HEK293 (cell line): ENCODE measurements at regions not wholly inside any gene's neighbourhood (a gene's known extent, or its start where the extent isn't known, plus 50 kb on each side); places are given as distances from the start of the nearest gene placed in this dataset.

ENCODE experiments used
- CTCF ChIA-PET: fragments of 350-600 bp; formaldehyde crosslinking; extraction: SDS; loops from one replicate; lab custom pipeline; 2021; ENCODE audit warnings: antibody characterized with exemption; lab: Yijun Ruan, JAX
- POLR2A ChIA-PET: fragments of 300-600 bp; formaldehyde crosslinking; extraction: SDS; loops from one replicate; lab custom pipeline; 2020; ENCODE audit warnings: antibody characterized with exemption, inconsistent platforms; lab: Yijun Ruan, JAX
- H3K27ac ChIP-seq: fragments of 200-500 bp; sonication (Bioruptor generic); 2 replicates; pipeline ENCODE4 v1.5.1; 2014; ENCODE audit warnings: low read depth, low read length, control low read depth, inconsistent platforms; ENCODE audit errors: extremely low read depth
- H3K36me3 ChIP-seq, 2 experiments: fragments of 200-500 bp in 1 of 2; sonication (Bioruptor generic) in 1 of 2; 1 replicate in 1 of 2; 2 replicates in 1 of 2; pipeline ENCODE4 v1.5.1; 2014 to 2017; ENCODE audit warnings: inconsistent platforms in 2 of 2, low read length in 2 of 2; ENCODE audit not compliant: control insufficient read depth in 2 of 2, insufficient read depth in 1 of 2
- H3K4me1 ChIP-seq: fragments of 200-500 bp; sonication (Bioruptor generic); 2 replicates; pipeline ENCODE4 v1.5.1; 2014; ENCODE audit warnings: mild to moderate bottlenecking, low read length, inconsistent platforms; ENCODE audit not compliant: control insufficient read depth, insufficient read depth
- H3K4me3 ChIP-seq: 2 replicates; pipeline ENCODE4 v1.5.1; 2011; ENCODE audit warnings: low read depth, mild to moderate bottlenecking, control low read depth, low read length, moderate library complexity
- H3K9me3 ChIP-seq: fragments of 200-500 bp; sonication (Bioruptor generic); 2 replicates; pipeline ENCODE4 v1.5.1; 2014; ENCODE audit warnings: low read depth, low read length, inconsistent platforms; ENCODE audit not compliant: control insufficient read depth, insufficient read depth
- SALL2 ChIP-seq: fragments of 450-650 bp; formaldehyde crosslinking; IDR thresholded peaks from 2 replicates; pipeline ENCODE4 v1.5.0; 2017; ENCODE audit warnings: missing biosample characterization, mild to moderate bottlenecking, missing genetic modification characterization, borderline replicate concordance
- SETDB1 ChIP-seq: IDR thresholded peaks from one replicate; pipeline ENCODE4 v1.6.1; 2017; ENCODE audit warnings: mild to moderate bottlenecking, low read length, moderate library complexity, mixed read lengths; ENCODE audit not compliant: insufficient read length
- YY1 ChIP-seq: fragments of 450-650 bp; formaldehyde crosslinking; IDR thresholded peaks from 2 replicates; pipeline ENCODE4 v1.5.1; 2018; ENCODE audit warnings: missing biosample characterization, missing genetic modification characterization
- ZEB2 ChIP-seq: fragments of 450-650 bp; formaldehyde crosslinking; IDR thresholded peaks from 2 replicates; pipeline ENCODE4 v1.5.1; 2016; ENCODE audit warnings: missing biosample characterization, missing genetic modification characterization
- ZFHX2 ChIP-seq: fragments of 450-650 bp; formaldehyde crosslinking; conservative IDR thresholded peaks from 2 replicates; pipeline ENCODE4 v1.5.1; 2016; ENCODE audit warnings: missing biosample characterization, missing genetic modification characterization
- ZNF121 ChIP-seq: fragments of 450-650 bp; formaldehyde crosslinking; IDR thresholded peaks from 2 replicates; pipeline ENCODE4 v1.5.1; 2016; ENCODE audit warnings: missing biosample characterization, missing genetic modification characterization
- ZNF133 ChIP-seq: fragments of 450-650 bp; formaldehyde crosslinking; IDR thresholded peaks from 2 replicates; pipeline ENCODE4 v1.5.1; 2016; ENCODE audit warnings: missing biosample characterization, missing genetic modification characterization
- ZNF155 ChIP-seq: fragments of 450-650 bp; formaldehyde crosslinking; IDR thresholded peaks from 2 replicates; pipeline ENCODE4 v1.5.1; 2016; ENCODE audit warnings: missing biosample characterization, missing genetic modification characterization
- ZNF169 ChIP-seq: fragments of 450-650 bp; formaldehyde crosslinking; IDR thresholded peaks from 2 replicates; pipeline ENCODE4 v1.5.1; 2016; ENCODE audit warnings: missing biosample characterization, missing genetic modification characterization
- ZNF221 ChIP-seq: fragments of 450-650 bp; formaldehyde crosslinking; IDR thresholded peaks from 2 replicates; pipeline ENCODE4 v1.5.1; 2017; ENCODE audit warnings: missing biosample characterization, missing genetic modification characterization, borderline replicate concordance
- ZNF23 ChIP-seq: fragments of 450-650 bp; formaldehyde crosslinking; IDR thresholded peaks from 2 replicates; pipeline ENCODE4 v1.5.1; 2016; ENCODE audit warnings: missing biosample characterization, missing genetic modification characterization, borderline replicate concordance
- ZNF24 ChIP-seq: fragments of 450-650 bp; formaldehyde crosslinking; IDR thresholded peaks from 2 replicates; pipeline ENCODE4 v1.5.1; 2016; ENCODE audit warnings: missing biosample characterization, missing genetic modification characterization
- ZNF248 ChIP-seq: fragments of 450-650 bp; formaldehyde crosslinking; IDR thresholded peaks from 2 replicates; pipeline ENCODE4 v1.5.1; 2017; ENCODE audit warnings: missing biosample characterization, missing genetic modification characterization
- ZNF280D ChIP-seq: fragments of 450-650 bp; formaldehyde crosslinking; IDR thresholded peaks from 2 replicates; pipeline ENCODE4 v1.5.1; 2016; ENCODE audit warnings: missing biosample characterization, missing genetic modification characterization
- ZNF350 ChIP-seq: fragments of 450-650 bp; formaldehyde crosslinking; IDR thresholded peaks from 2 replicates; pipeline ENCODE4 v1.5.0; 2017; ENCODE audit warnings: missing biosample characterization, mild to moderate bottlenecking, missing genetic modification characterization
- ZNF404 ChIP-seq: fragments of 450-650 bp; formaldehyde crosslinking; IDR thresholded peaks from 2 replicates; pipeline ENCODE4 v1.5.1; 2017; ENCODE audit warnings: missing biosample characterization, missing genetic modification characterization
- ZNF488 ChIP-seq: fragments of 450-650 bp; formaldehyde crosslinking; IDR thresholded peaks from 2 replicates; pipeline ENCODE4 v1.5.1; 2016; ENCODE audit warnings: missing biosample characterization, missing genetic modification characterization
- ZNF555 ChIP-seq: fragments of 450-650 bp; formaldehyde crosslinking; conservative IDR thresholded peaks from 2 replicates; pipeline ENCODE4 v1.5.1; 2017; ENCODE audit warnings: missing biosample characterization, mild to moderate bottlenecking, missing genetic modification characterization, inconsistent platforms
- ZNF654 ChIP-seq: fragments of 450-650 bp; formaldehyde crosslinking; IDR thresholded peaks from 2 replicates; pipeline ENCODE4 v1.5.1; 2016; ENCODE audit warnings: low read depth, missing biosample characterization, missing genetic modification characterization
- ZNF76 ChIP-seq: fragments of 450-650 bp; formaldehyde crosslinking; IDR thresholded peaks from 2 replicates; pipeline ENCODE4; 2016; ENCODE audit warnings: low read depth, missing biosample characterization, missing genetic modification characterization, borderline replicate concordance
- ZNF792 ChIP-seq: fragments of 450-650 bp; formaldehyde crosslinking; IDR thresholded peaks from 2 replicates; pipeline ENCODE4 v1.5.1; 2016; ENCODE audit warnings: missing biosample characterization, missing genetic modification characterization
- TF ChIP-seq, protein P1 (sequence below): fragments of 450-650 bp; formaldehyde crosslinking; IDR thresholded peaks from 2 replicates; pipeline ENCODE4 v1.5.1; 2016; ENCODE audit warnings: missing biosample characterization, missing genetic modification characterization
- TF ChIP-seq, protein P2 (sequence below): fragments of 450-650 bp; formaldehyde crosslinking; IDR thresholded peaks from 2 replicates; pipeline ENCODE4 v1.5.1; 2016; ENCODE audit warnings: missing biosample characterization, missing genetic modification characterization
- TF ChIP-seq, protein P3 (sequence below): fragments of 450-650 bp; formaldehyde crosslinking; IDR thresholded peaks from 2 replicates; pipeline ENCODE4 v1.5.1; 2016; ENCODE audit warnings: missing biosample characterization, missing genetic modification characterization

- TF ChIP-seq ZNF23 (tag by site-specific recombination) = no peak
- TF ChIP-seq ZNF248 (tag by site-specific recombination) = no peak
- TF ChIP-seq ZNF350 (tag by site-specific recombination) = no peak
- TF ChIP-seq ZNF169 (tag by site-specific recombination) = no peak
- TF ChIP-seq ZNF76 (tag by site-specific recombination) = no peak
- no peak for TF ChIP-seq ZEB2
- no peak for TF ChIP-seq ZNF221 (tag by site-specific recombination)
- TF ChIP-seq ZNF280D (tag by site-specific recombination) = no peak
- TF ChIP-seq ZNF24 (tag by site-specific recombination) = no peak
- TF ChIP-seq ZNF792 (tag by site-specific recombination) = no peak
Measured at GRCh38 chr18:60593249-60593648, 220.7 kb upstream of the MC4R start (continued).

DNA sequence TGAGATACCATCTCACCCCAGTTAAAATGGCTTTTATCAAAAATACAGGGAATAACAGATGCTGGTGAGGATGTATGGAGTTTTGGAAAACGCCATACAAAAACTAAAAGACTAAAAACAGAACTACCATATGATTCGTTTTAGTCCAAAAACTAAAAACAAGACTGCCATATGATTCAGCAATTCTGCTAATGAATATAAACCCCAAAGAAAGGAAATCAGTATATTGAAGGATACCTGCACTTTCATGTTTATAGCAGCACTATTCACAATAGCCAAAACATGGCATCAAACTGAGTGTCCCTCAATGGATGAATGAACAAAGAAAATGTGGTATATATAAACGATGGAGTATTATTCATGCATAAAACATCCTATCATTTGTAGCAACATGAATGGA, 224.4 kb upstream of the MC4R start:
- Histone ChIP-seq H3K9me3 (no peaks in the 10 kb centered on the region), H3K36me3 (no peaks in the 10 kb centered on the region), H3K27ac (no peak overlapping the region), H3K4me1 (no peaks in the 10 kb centered on the region), H3K4me3 (no peak overlapping the region)
- CTCF ChIA-PET = interaction anchor here (0.6 kb wide), 1 partner anchor 1277 kb away, joined by 3 read pairs; no protein-coding TSS in a partner anchor
- POLR2A ChIA-PET = no interaction called here
- TF ChIP-seq ZNF133 (no peak), YY1 (no peak), ZFHX2 (tag by site-specific recombination) (no peak), ZNF488 (tag by site-specific recombination) (no peak), ZNF404 (tag by site-specific recombination) (no peak)
- TF ChIP-seq, protein P1, sequence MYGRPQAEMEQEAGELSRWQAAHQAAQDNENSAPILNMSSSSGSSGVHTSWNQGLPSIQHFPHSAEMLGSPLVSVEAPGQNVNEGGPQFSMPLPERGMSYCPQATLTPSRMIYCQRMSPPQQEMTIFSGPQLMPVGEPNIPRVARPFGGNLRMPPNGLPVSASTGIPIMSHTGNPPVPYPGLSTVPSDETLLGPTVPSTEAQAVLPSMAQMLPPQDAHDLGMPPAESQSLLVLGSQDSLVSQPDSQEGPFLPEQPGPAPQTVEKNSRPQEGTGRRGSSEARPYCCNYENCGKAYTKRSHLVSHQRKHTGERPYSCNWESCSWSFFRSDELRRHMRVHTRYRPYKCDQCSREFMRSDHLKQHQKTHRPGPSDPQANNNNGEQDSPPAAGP (tag by site-specific recombination) = no peak

GRCh38 chr18:60599267-60599666, 226.7 kb upstream of the MC4R start:
- CTCF ChIA-PET = no interaction called here
- TF ChIP-seq ZNF121 (tag by site-specific recombination) = no peak
- TF ChIP-seq, protein P2, sequence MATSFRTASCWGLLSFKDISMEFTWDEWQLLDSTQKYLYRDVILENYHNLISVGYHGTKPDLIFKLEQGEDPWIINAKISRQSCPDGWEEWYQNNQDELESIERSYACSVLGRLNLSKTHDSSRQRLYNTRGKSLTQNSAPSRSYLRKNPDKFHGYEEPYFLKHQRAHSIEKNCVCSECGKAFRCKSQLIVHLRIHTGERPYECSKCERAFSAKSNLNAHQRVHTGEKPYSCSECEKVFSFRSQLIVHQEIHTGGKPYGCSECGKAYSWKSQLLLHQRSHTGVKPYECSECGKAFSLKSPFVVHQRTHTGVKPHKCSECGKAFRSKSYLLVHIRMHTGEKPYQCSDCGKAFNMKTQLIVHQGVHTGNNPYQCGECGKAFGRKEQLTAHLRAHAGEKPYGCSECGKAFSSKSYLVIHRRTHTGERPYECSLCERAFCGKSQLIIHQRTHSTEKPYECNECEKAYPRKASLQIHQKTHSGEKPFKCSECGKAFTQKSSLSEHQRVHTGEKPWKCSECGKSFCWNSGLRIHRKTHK (tag by site-specific recombination) = no peak
- no peak for TF ChIP-seq SALL2 (tag by site-specific recombination)
- TF ChIP-seq SETDB1 = no peak
- TF ChIP-seq ZNF654 (tag by site-specific recombination) = no peak
- TF ChIP-seq ZNF155 = no peak
- TF ChIP-seq, protein P3, sequence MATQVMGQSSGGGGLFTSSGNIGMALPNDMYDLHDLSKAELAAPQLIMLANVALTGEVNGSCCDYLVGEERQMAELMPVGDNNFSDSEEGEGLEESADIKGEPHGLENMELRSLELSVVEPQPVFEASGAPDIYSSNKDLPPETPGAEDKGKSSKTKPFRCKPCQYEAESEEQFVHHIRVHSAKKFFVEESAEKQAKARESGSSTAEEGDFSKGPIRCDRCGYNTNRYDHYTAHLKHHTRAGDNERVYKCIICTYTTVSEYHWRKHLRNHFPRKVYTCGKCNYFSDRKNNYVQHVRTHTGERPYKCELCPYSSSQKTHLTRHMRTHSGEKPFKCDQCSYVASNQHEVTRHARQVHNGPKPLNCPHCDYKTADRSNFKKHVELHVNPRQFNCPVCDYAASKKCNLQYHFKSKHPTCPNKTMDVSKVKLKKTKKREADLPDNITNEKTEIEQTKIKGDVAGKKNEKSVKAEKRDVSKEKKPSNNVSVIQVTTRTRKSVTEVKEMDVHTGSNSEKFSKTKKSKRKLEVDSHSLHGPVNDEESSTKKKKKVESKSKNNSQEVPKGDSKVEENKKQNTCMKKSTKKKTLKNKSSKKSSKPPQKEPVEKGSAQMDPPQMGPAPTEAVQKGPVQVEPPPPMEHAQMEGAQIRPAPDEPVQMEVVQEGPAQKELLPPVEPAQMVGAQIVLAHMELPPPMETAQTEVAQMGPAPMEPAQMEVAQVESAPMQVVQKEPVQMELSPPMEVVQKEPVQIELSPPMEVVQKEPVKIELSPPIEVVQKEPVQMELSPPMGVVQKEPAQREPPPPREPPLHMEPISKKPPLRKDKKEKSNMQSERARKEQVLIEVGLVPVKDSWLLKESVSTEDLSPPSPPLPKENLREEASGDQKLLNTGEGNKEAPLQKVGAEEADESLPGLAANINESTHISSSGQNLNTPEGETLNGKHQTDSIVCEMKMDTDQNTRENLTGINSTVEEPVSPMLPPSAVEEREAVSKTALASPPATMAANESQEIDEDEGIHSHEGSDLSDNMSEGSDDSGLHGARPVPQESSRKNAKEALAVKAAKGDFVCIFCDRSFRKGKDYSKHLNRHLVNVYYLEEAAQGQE (tag by site-specific recombination) = no peak
- no peak for TF ChIP-seq ZNF555 (tag by site-specific recombination)

More at GRCh38 chr18:60599267-60599666, 226.7 kb upstream of the MC4R start:
- H3K27ac ChIP-seq = no peak overlapping the region
- H3K36me3 ChIP-seq = no peaks in the 10 kb centered on the region
- POLR2A ChIA-PET = no interaction called here
- no peaks in the 10 kb centered on the region for H3K4me1 ChIP-seq
- no peaks in the 10 kb centered on the region for H3K9me3 ChIP-seq
- no peak overlapping the region for H3K4me3 ChIP-seq
